GM21528 (cell line): ENCODE measurements at regions not wholly inside any gene's neighbourhood (a gene's known extent, or its start where the extent isn't known, plus 50 kb on each side); places are given as distances from the start of the nearest gene placed in this dataset.
"Not testable (repeated sequence)": the region's sequence is repeated elsewhere in the genome, so short reads cannot be mapped to it uniquely, and the experiment has no call there.

ENCODE experiments used
- ATAC-seq: cut with Tn5 transposase; IDR thresholded peaks from one replicate; pipeline ENCODE4 v1.9.1; 2021; ENCODE audit warnings: mild to moderate bottlenecking, moderate library complexity; ENCODE audit not compliant: unreplicated experiment, low FRiP score

- ATAC-seq, result no peak
Observed at GRCh38 chr1:37158113-37158749, 123.9 kb upstream of the GRIK3 start.

DNA sequence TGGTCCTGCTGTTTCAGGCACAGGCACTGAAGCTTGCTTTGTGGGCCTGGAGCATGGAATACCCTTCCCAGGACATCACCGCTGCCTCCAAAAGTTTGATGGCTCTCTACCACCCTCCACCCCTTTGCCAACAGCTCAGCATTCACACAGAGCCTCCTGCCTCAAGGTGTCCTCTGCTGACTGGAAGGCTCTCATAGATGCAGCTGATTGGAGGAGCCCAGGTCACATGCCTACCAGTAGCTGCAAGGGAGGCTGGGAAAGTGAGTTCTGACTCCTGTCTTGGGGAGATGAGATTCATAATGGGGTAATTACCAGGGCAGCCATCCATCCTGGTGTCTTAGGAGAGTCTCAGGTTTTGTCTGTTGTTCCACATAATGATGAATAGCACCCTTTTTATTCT lies 124.8 kb upstream of the GRIK3 start:
- ATAC-seq, result no peak

GRCh38 chr1:37161171-37161570 lies 126.9 kb upstream of the GRIK3 start:
- ATAC-seq, result no peak

DNA sequence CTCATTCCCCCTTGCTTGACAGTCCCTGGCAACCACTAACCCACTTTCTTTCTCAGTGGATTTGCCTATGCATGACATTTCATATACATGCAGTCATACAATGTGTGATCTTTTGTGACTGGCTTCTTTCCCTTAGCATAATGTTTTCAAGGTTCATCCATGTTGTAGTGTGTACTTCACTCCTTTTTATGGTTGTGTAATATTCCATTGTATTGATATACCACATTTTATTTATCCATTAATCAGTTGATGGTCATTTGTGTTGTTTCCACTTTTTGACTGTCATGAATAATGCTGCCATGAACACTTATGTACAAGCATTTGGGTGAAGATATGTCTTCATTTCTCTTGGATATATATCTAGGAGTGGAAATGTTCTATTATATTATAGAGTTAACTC lies 127.7 kb upstream of the GRIK3 start:
- ATAC-seq, result no peak

DNA sequence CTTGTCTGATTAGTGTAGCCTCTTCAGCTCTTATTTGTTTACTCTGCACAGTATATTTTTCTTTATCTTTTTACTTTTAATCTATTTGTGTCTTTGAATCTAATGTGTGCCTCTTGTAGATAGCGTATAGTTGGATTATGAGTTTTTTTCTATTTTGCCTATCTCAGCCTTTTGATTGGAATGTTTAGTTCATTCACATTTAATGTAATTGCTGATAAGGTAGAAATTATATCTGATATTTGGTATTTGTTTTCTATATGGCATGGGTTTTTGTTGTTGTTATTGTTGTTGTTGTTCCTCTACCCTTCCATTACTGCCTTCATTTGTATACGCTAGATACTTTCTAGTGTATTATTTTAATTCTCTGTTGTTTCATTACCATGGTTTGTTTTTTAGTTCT lies 131.7 kb upstream of the GRIK3 start:
- no peak for ATAC-seq

GRCh38 chr1:37167479-37167878 lies 133.2 kb upstream of the GRIK3 start:
- no peak for ATAC-seq

- no peak for ATAC-seq
Observed at GRCh38 chr1:37169241-37169640, 134.9 kb upstream of the GRIK3 start.

GRCh38 chr1:37169743-37170275 lies 135.5 kb upstream of the GRIK3 start:
- ATAC-seq, result no peak

- ATAC-seq, result no peak
Observed at GRCh38 chr1:37171691-37172090, 137.4 kb upstream of the GRIK3 start.

DNA sequence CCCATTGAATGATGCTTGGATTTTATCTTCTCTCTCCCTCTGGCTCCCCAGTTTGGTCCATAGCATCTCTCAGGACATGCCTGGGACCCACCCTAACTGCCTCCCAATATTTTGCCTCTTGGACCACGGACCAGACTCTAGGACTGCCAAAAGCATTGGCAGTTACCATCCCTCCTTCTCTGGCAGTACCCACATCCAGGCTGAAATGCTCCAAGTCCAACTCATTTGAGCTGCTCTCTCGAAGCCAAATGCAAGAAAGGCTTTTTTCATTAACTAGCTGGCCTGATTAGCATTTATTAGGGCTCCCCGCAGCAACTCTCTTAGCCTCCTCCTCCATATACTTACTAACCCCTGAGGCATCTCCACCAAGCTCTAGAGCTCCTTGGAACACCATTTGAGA lies 140.0 kb upstream of the GRIK3 start:
- no peak for ATAC-seq

GRCh38 chr1:37174876-37175275 lies 140.6 kb upstream of the GRIK3 start:
- ATAC-seq, result no peak

DNA sequence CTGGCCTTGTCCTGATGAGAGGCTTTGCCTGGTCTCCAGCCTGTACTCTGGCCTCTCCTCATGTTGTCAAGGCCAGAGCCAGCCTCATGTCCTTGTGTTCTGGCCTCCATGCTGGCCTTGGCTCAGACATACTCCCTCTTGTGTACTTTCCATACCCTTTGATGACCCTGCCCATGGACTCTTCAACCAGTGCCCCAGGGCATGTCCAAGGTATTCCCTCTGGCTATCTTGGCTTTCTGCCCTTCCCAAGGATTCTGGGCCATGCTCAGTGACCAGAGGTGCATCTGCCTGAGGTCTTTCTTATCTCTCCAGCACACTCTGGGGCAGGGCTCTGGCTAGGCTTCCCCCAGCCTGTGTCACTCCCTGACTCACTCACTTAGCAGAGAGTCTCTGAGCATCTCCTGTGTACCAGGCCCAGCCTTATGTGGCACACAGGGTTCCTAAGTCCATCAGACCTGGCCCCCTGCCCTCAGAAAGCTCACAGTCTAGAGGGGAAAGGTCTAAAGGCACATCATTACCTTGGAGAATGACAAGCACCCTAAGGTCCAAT lies 141.4 kb upstream of the GRIK3 start:
- ATAC-seq, result no peak

GRCh38 chr1:37176269-37176668 lies 142.0 kb upstream of the GRIK3 start:
- no peak for ATAC-seq

DNA sequence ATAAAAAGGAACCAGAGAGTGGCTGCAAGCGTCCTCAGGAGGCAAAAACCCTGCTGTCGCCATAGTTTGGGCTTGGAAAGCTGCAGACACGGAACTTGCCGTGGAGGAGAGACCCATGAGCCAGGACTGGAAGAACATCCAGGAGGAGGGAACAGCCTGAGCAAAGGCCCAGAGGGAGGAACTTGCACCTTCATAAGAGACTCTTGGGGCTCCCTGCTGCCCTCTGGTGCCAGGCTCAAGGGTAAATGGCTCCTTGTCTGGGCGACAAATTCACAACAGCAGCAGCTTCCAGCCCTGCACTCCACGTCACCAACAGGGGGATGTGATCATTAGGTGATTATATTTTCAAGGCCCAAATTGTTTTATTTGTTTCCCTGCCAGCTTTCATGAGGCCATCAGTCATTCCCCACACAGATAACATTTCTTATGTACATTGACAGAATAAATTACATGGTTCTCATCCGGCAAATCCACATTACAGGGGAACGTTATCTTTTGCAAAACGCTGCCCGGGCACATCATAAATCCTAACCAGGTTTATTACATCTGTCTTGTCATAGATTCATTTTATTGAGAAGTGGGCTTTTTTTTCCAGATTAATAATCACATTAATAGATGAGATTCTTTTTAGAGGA lies 143.0 kb upstream of the GRIK3 start:
- no peak for ATAC-seq

- no peak for ATAC-seq
Observed at GRCh38 chr1:37181425-37181824, 147.1 kb upstream of the GRIK3 start.

DNA sequence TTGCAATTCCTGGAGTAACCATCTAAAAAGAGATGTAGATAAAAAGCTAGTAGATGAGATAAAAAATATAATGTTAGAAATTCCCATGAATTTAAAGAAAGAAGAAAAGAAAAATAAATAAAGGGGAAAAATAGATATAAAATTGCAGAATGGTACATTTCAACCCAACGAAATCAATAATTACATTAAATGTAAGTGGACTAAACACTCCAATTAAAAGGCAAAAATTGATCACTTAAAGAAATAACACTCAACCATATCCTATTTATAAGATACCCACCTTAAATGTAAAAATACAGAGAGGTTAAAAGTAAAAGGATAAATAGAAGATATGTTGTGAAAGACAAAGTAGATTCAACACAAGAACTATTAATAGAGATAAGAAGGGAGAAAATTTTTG lies 150.5 kb upstream of the GRIK3 start:
- no peak for ATAC-seq

DNA sequence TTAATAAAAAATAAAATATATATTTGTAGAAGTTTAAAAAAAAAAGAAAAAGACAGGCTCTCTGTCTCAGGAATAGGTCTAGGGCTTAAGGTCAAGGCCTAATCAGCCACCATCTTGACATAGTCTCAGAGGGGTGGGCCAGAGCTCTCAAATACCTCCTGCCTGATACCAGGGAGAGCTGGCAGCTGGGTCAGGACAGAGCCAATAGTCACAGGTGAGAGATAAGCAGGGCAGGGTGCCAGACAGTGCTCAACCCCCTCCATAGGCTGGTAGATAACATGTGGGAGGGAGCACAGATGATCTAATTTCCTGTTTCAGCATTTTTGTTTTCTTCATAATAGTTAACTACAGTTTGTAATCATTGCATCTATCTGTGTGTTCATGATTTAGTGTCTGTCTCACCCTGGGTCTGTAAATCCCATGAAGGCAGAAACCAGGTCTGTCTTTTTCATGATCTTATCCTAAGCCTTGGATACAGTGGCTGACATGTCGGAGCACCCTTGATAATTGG lies 152.0 kb upstream of the GRIK3 start:
- ATAC-seq, result no peak

DNA sequence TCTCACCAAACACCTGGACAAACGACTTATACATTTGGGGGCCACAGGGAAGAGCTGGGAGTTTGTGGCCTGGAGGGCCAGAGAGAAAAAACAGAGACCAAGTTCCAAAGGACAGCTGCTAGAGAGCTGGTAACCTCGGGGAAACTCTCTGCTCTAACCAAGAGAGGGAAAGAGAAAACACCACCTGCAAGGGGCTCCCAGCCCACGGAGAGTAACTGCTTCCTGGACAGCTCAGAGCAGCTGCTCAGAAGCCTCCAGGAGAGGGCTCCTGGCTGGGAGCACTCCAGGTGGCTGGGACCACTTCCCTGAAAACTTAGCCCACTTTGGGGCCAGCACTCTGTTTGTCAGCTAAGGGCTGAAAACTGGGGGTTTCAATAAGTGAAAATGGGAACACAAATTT lies 154.8 kb upstream of the GRIK3 start:
- ATAC-seq, result no peak

GRCh38 chr1:37197411-37197810 lies 163.1 kb upstream of the GRIK3 start:
- ATAC-seq, result no peak

GRCh38 chr1:37214305-37214704 lies 180.0 kb upstream of the GRIK3 start:
- not testable (repeated sequence) for ATAC-seq

DNA sequence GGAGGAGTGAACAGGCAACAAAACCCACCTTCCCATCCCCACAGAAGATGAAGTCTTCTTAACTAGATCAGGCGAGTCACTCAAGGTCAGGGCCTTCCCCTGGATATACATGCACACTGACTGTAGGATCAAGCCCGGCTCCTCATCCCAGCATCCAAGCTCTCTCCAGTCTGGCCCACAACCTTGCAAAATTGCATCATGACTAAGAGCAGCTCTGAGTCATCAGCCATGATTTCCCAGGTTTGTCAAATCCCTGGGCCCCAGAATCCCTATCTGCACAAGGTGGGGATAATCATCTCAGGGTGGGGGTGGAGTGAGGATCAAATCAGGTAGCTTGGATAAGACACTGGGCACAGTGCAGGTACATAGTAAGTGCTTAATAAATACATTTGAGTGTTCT lies 199.3 kb upstream of the GRIK3 start:
- no peak for ATAC-seq

DNA sequence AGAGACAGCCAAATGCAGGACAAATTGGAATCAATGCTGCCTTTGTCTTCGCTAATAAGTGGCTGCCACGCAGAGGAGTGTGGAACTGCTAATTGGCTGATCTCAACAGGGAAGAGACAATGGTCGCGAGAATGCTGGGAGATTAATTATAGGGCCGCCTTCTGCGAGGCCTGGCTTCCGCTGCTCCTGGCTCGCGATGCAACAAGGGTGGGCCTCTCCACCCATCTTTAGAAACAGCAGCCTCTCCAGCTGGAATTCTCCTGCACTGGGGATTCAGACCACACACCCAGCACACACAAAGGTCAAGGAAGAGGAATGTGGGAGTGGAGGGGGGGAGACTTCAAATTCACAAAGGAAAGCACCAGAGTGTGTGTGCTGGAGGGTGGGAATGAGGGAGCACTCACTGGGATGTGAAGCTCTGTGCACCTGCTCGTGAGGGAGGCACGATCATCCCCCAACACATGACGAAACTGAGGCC lies 200.7 kb upstream of the GRIK3 start:
- ATAC-seq, result no peak
